ENCODE measurements at regions not wholly inside any gene's neighbourhood (a gene's known extent, or its start where the extent isn't known, plus 50 kb on each side); places are given as distances from the start of the nearest gene placed in this dataset.
A peak's percentile ranks its signal among the peaks of the same experiment; 100 is the strongest.

GRCh38 chr2:220053919-220054318 is 426.5 kb downstream of the SLC4A3 start:
- no peak for DNase-seq (ENCODE audit: low spot score)

DNA sequence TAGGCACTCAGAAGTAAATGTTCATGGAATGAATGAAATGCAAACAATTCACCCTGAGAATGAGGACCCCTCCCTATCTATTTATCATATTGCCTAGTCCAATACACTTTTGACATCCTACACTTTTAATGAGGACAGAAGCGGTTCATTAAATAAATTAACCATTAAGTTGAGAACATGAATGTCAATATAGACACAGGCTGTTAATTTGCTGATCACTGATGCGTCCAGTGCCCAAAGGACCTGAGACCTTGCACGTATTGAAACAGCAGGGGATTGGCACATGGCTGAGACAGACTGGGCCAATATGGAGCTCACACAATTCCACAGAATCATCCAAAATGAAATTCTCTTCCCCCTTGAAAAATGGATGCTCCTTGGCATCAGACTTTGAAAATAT is 430.0 kb downstream of the SLC4A3 start:
- no peak for DNase-seq (ENCODE audit: low spot score)

DNA sequence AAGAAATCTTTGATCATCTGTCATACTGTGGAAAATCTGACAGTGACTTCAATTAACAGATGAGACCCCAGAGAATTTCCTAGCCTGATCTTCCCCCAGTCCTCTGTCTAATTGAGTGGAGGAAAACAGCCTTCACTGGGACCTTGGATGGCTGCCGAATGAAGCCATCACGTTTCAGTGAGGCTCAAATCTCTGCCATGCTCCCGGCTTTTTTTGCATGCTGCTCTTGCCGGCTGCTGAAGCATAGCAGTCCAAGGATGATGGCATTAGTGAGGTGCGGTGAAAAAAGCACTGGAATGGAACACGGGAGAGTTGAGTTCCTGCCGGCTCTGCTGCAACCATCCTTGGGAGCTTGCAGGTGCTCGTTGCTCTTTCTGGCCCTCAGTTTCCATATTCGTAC is 430.5 kb downstream of the SLC4A3 start:
- no peak for DNase-seq (ENCODE audit: low spot score)

- DNase-seq (ENCODE audit: low spot score), result no peak
Observed at GRCh38 chr2:220064111-220065030, 436.9 kb downstream of the SLC4A3 start.

DNA sequence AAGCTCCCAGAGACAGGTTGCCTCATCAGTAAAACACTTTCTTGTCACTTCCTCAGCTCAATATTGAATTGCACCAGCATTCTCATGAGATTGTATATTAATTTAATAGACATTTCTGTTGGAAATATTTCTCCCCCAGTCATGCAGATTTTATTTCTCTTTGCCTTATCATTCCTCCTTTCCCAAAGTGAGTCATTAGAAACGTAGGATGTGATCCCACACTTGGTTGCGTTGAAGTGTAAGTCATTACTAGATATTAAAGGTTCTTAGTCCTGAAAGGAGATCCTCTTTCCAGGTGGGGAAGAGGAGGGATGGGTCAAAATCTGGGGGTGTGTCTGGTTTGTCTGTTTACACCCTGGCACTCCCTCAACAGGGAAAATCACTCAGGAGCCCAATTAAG is 438.2 kb downstream of the SLC4A3 start:
- DNase-seq (ENCODE audit: low spot score), result peak; percentile 49

- DNase-seq (ENCODE audit: low spot score), result no peak
Observed at GRCh38 chr2:220068846-220069245, 441.4 kb downstream of the SLC4A3 start.

DNA sequence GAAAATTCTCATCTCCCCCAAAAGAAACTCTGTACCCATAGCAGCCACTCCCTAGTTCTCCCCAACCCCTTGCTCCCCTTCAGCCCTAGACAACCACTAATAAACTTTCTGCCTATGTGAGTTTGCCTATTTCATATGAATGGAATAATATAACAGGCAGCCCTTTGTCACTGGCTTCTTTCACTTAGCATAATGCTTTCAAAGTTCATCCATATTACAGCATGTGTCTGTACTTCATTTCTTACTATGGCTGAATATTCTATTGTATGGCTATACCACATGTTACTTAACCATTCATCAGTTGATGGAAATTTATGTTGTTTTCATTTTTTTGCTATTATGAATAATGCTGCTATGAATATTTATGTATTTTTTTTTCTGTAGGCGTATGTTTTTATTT is 442.9 kb downstream of the SLC4A3 start:
- no peak for DNase-seq (ENCODE audit: low spot score)

- no peak for DNase-seq (ENCODE audit: low spot score)
Observed at GRCh38 chr2:220071696-220072095, 444.3 kb downstream of the SLC4A3 start.

- DNase-seq (ENCODE audit: low spot score), result no peak
Observed at GRCh38 chr2:220072669-220073220, 445.3 kb downstream of the SLC4A3 start.

GRCh38 chr2:220075835-220076234 is 448.4 kb downstream of the SLC4A3 start:
- no peak for DNase-seq (ENCODE audit: low spot score)

DNA sequence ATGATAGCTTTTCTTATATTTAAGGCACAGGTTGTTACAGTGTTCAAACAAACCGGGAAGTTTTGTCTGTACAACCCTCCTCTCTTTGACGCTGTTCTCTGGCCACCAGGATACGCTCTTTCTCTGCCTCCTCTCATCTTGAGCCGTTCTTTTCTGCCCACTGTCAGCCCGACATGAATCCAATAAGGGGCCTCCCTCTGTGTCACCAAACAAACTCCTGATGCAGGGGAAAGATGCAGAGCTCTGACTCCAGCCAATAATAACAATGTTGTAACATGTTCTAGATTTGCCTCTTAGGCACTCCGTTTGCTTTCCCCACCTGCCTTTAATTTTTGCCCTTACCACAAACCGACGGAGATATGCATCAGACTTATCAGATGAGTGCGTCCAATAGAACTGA is 449.3 kb downstream of the SLC4A3 start:
- no peak for DNase-seq (ENCODE audit: low spot score)

GRCh38 chr2:220077488-220077887 is 450.1 kb downstream of the SLC4A3 start:
- no peak for DNase-seq (ENCODE audit: low spot score)

GRCh38 chr2:220078439-220078838 is 451.0 kb downstream of the SLC4A3 start:
- no peak for DNase-seq (ENCODE audit: low spot score)

GRCh38 chr2:220079595-220079994 is 452.2 kb downstream of the SLC4A3 start:
- no peak for DNase-seq (ENCODE audit: low spot score)

DNA sequence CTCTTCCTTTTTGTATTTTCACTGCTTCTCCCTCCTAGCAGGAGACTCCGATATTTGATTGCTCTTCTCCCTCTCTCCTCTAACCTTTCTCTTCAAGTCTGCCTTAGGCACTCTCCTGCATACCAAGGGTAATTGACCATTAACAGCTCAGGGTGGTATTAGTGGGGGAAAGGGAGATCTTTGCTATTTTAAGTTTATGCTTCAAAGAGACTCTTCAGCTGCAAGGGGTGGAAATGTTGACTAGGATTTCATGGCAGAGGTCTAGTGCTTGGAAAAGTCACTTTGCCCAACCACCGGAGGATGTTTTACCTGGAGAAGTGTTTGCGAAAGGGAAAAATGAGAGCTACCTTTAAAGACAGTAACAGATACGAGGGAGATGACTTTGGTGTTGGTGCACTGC is 453.7 kb downstream of the SLC4A3 start:
- DNase-seq (ENCODE audit: low spot score), result no peak

GRCh38 chr2:220090050-220090449 is 462.6 kb downstream of the SLC4A3 start:
- no peak for DNase-seq (ENCODE audit: low spot score)

GRCh38 chr2:220096406-220096805 is 469.0 kb downstream of the SLC4A3 start:
- no peak for DNase-seq (ENCODE audit: low spot score)

DNA sequence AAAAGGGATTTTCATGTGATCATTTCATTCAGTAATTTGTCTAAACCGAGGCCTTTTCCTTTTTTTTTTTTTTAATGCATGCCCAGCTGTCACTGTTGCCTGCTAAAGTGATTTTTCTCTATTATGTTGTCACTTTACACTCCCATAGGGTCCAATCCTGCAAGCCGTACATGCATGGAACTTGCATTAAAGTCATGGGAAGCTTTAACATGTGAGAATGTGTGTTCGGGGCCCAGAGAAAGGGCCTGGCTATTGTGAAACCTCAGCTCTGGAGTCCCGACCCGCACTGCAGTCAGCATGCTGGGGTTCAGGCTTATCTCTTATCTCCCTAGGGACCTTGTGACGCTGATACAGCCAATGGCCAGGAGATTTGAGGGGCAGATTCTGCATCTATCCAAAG is 474.6 kb downstream of the SLC4A3 start:
- DNase-seq (ENCODE audit: low spot score), result no peak

- no peak for DNase-seq (ENCODE audit: low spot score)
Observed at GRCh38 chr2:220103596-220103995, 476.2 kb downstream of the SLC4A3 start.

- no peak for DNase-seq (ENCODE audit: low spot score)
Observed at GRCh38 chr2:220104871-220105351, 477.5 kb downstream of the SLC4A3 start.

- no peak for DNase-seq (ENCODE audit: low spot score)
Observed at GRCh38 chr2:220106065-220106464, 478.6 kb downstream of the SLC4A3 start.

- DNase-seq (ENCODE audit: low spot score), result no peak
Observed at GRCh38 chr2:220107380-220107791, 480.0 kb downstream of the SLC4A3 start.

GRCh38 chr2:220114443-220114842 is 487.0 kb downstream of the SLC4A3 start:
- DNase-seq (ENCODE audit: low spot score), result no peak

DNA sequence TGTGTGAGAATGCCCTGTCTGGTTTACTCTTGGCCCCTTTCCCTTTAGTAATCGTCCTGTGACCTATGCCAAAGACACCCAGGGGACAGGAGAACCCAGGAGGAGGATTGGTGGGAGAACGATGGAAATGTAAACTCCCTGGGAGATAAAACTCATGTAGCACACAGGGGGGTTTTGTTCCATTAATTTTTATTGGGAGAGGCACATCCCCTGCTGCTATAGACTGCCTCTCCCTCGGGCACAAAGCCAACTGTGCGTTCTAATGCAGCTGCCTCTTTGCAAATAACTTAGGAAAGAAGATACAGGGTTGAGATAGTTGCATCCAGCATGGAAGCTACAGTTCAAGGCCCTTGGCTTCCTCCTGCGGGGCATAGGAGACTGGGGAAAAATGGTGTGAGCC is 489.6 kb downstream of the SLC4A3 start:
- DNase-seq (ENCODE audit: low spot score), result no peak

All from putamen (tissue), 1 donor.